NCI-H1417 treated with DMSO at 0.1 percent for 48 hours (cell line): ENCODE measurements at regions not wholly inside any gene's neighbourhood (a gene's known extent, or its start where the extent isn't known, plus 50 kb on each side); places are given as distances from the start of the nearest gene placed in this dataset.
"Not testable (repeated sequence)": the region's sequence is repeated elsewhere in the genome, so short reads cannot be mapped to it uniquely, and the experiment has no call there.

Experiments
- DNase-seq: peaks from one replicate; lab custom pipeline; 2025; lab: John Stamatoyannopoulos, UW

GRCh38 chr3:187795207-187795960 lies 50.1 kb upstream of the BCL6 start:
- no peak for DNase-seq

GRCh38 chr3:187798126-187798525 lies 52.9 kb upstream of the BCL6 start:
- DNase-seq: no peak

GRCh38 chr3:187798531-187799530 lies 53.6 kb upstream of the BCL6 start:
- no peak for DNase-seq

- no peak for DNase-seq
Measured at GRCh38 chr3:187799942-187800641, 54.8 kb upstream of the BCL6 start.

DNA sequence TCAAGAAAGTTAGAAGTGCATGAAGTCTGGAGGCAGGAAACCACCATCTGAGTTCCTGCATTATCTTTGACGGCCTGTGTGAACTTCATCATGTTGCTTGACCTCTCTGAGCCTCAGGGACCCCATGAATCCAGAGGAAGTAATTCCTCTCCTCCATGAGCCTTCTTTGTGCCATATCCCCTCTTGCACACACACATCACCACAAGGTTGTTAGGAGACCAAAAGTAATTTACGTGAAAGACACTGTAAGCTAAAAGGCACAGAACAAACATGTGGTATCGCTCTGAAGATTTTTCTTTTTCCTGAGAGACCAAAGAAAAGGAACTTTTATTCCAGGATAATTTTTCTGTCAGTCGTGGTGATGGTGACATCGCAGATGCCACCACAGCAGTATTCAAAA lies 55.9 kb upstream of the BCL6 start:
- no peak for DNase-seq

DNA sequence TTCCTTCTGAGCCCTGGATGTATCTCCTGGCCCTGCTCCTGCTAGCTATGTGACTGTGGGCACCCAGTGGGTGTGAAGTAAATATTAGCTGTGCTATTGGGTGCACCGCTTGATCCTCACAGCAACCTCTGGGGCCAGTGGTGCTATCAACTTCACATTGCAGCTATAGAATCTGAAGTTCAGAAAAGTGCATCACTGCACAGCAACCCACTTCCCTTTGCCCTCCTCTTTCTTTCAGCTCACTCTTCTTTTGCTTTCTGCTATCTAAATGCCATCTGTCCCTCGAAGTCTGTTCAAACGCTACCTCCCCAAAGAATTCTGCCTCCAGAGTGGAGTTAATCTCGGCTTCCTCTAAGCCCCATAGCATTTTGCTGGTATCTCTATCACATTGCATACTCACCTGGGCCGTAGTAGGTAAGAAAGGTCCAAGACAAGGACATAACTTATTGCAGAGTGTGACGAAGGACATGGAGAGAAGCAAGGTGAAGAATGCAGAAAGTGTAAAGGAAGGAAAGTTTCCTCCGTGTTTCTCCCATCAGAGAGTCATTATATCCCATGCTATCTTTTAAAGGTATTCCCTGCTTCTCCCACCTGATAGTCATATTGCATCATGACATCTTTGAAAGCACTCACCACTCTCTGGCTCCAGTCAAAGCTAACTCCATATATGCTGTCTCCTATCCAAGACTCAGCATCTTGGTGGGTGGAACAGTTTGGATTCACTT lies 57.1 kb upstream of the BCL6 start:
- DNase-seq: no peak

DNA sequence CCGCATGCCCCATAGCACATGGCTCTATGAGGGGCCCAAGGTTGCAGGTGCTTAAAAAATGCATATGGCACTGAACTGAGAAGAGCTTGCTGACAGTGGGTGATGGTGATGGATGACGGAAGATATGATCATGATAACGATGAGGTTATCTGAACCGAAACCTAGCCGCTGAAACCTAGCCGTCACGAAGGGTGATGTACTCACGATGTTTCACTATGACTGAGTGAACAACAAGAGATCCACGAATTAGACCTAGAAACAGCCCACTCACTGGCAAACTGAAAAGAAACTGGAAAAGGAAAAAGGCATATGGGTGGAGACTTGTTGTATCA lies 57.6 kb upstream of the BCL6 start:
- no peak for DNase-seq

- DNase-seq: no peak
Measured at GRCh38 chr3:187804120-187804744, 59.0 kb upstream of the BCL6 start.

GRCh38 chr3:187804745-187805121 lies 59.5 kb upstream of the BCL6 start:
- DNase-seq: no peak

- DNase-seq: no peak
Measured at GRCh38 chr3:187805774-187806173, 60.5 kb upstream of the BCL6 start.

GRCh38 chr3:187807086-187807862 lies 62.0 kb upstream of the BCL6 start:
- no peak for DNase-seq

GRCh38 chr3:187808527-187808895 lies 63.2 kb upstream of the BCL6 start:
- no peak for DNase-seq

DNA sequence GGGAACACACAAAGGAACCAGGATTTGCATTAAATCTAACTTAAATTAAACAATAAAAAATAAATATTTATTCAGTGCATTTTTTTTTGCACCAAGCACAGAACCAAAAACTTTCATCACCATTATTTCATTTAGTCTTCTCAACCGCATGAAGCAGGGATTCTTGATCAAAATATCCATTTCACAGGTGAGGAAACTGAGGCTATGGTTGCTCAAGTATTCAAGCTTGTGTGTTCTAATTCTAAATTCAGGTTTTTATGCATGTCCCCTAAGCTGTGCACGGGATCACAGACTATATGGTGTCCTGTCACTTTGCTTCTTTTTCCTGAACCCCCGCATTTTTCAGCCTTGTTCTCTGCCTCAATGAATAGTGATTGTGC lies 64.3 kb upstream of the BCL6 start:
- no peak for DNase-seq

GRCh38 chr3:187810021-187810446 lies 64.8 kb upstream of the BCL6 start:
- no peak for DNase-seq

DNA sequence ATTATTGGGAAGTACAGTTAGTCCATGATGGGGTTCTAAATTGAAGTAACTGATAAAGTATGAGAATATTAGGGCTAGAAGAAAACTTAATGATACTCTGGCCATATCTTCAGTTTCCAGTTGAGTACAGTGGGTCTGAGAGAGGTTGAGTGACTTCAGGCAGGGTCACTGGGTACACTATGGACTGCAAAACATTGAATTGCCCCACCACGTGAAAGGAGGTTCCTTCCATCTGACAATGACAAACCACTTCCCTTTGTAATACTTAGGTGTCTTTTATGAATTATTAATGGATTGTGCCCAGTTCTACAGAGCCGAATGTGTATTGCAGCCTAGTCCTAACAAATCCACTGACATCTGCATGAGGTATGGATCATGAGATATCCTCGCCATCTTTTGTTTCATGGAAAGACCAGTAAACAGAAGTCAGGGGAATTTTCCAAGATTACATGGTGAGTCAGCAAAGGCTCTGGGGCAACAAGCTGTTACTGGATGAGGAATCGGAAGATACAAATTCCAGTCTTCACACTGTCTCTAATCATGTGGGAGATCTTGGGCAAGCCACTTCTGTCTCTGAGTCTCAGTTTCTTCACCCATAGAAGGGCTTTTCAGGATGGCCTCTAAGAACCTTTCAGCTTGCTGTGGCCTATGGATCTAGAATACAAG lies 66.5 kb upstream of the BCL6 start:
- no peak for DNase-seq

- DNase-seq: no peak
Measured at GRCh38 chr3:187812496-187812895, 67.2 kb upstream of the BCL6 start.

DNA sequence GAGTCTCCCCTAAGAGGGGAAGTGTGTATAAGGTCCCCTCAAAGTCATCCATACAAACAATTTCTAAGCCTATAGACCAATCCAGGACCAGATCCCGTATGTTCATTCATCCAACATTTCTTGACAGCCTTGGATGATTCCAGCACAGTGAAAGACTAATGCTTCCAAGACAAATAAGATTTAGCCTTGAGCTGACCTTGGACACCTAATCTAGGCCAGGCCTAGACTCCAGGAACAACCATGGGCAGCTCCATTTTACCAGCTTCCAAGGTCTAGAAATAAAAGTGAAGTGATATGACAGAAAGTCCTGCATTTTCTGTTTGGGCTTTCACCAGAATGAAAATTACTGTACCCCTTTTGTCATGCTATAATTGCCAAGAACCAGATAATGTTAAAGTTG lies 67.9 kb upstream of the BCL6 start:
- DNase-seq: no peak

- not testable (repeated sequence) for DNase-seq
Measured at GRCh38 chr3:187817766-187818165, 72.5 kb upstream of the BCL6 start.

DNA sequence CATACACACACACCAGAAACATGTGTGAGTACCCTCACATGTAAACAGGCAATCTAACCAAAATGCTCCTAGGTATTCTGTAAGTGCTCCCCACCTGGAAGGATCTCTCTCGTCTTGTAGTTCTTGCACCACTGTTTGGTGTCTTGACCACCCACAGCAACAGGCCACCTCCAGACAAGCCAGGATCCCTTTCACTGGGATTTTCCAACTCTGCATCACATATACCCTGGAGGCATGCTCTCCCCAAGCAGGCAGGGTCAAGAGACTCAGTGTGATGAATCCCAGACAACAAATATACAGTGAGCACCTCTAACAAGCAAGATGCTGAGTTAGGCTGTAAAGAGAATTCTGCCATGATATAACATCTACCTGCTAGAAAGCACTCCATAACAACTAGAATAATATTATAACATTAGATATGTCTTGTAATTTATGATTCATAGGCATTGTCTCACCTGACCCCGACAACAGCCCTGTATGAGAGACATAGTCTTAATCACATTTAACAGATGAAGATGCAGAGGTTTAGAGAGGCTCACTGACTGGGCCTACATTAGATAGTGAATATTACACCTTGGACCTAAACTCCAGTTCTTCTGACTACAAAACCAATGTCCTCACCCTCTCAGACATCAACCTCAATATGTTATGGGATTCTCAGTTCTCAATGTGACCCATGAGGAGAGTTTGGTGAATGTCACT lies 76.5 kb upstream of the BCL6 start:
- DNase-seq: no peak

DNA sequence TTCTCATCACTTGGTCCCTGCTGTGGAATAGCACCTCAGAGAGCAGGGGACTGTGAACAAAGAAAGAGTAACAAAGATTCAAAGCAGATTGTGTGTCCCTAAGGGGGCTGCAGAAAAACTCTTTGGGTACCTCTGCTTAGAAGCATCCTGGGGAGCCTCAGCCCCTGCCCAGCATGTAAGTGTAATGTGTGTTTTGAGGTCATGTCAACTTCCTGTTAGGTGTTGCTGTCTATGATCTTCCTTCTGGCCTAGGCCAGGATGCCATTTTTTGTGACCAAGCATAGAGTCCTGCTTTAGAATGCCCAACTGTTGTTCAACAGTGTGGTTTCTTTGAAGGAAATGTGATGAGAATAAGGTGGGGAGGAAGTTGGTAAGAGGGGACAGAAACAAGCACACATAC lies 77.1 kb upstream of the BCL6 start:
- no peak for DNase-seq
